Loucy (cell line): ENCODE measurements at regions not wholly inside any gene's neighbourhood (a gene's known extent, or its start where the extent isn't known, plus 50 kb on each side); places are given as distances from the start of the nearest gene placed in this dataset.

Experiments used
- CTCF ChIP-seq: fragments of 200-600 bp; sonication (generic); conservative IDR thresholded peaks from 2 replicates; pipeline ENCODE4 v1.5.1; 2014; ENCODE audit warnings: mild to moderate bottlenecking, antibody characterized with exemption, low read length
- EZH2phosphoT487 ChIP-seq: fragments of 200-600 bp; IDR thresholded peaks from 2 replicates; pipeline ENCODE4 v1.6.1; 2018; ENCODE audit warnings: antibody characterized with exemption, mild to moderate bottlenecking, moderate library complexity, borderline replicate concordance

- TF ChIP-seq CTCF (no peak), EZH2phosphoT487 (no peak)
Observed at GRCh38 chr11:70872955-70873735, 379.2 kb downstream of the SHANK2 start.
